ENCODE measurements at regions not wholly inside any gene's neighbourhood (a gene's known extent, or its start where the extent isn't known, plus 50 kb on each side); places are given as distances from the start of the nearest gene placed in this dataset.

DNA sequence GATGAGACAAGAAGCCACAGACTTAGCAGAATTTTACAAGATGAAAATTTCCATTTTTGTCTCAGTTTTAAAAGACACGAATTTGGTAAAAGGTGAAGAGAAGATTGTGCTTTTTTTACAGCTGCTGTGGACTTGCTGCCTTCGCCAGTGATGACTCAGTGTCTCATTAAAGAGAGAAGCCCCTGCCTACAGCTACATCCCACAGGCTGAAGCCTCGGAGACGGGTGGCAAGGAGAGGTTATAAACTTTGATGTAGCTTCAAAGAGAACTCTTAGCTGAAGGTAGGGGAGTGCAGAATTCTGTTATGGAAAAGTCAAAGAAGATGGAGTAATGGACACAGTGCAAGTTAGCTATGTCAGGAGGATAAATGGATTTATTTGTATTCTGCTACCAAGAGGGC lies 683.4 kb upstream of the ARGLU1 start:
- DNase-seq = no peak

DNA sequence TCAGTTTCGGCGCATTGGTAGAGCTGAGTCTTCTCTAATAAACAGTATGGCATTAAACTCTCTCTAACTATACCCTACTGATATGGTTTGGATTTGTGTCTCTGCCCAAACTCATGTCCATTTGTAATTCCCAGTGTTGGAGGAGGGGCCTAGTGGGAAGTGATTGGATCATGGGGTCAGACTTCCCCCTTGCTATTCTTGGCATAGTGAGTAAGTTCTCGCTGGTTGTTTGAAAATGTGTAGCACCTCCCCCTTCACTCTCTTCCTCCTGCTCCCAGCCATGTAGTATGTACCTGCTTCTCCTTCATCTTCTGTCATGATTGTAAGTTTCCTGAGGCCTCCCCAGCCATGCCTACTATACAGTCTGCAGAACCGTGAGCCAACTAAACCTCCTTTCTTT lies 682.7 kb upstream of the ARGLU1 start:
- no peak for DNase-seq

GRCh38 chr13:107244241-107244640 lies 676.3 kb upstream of the ARGLU1 start:
- no peak for DNase-seq

GRCh38 chr13:107242138-107242537 lies 674.2 kb upstream of the ARGLU1 start:
- DNase-seq = no peak

DNA sequence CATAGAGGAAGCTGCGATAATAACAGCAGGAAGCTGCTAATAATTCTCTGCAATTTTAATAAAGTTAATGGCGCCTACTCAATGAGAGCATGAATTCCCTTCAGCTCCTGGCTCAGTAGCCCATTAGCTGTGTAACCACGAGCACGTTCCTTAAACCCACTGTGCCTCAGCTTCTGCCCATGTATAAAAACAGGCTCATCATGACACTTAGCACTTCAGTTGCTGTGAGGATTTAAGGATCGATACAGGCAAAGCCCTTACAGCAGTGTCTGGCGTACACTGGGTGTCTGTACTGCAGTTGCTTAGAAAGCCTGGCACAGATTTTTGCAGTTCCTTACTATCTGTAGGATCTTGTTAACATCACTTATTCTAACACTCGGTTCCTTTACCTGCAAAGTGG lies 673.4 kb upstream of the ARGLU1 start:
- no peak for DNase-seq

DNA sequence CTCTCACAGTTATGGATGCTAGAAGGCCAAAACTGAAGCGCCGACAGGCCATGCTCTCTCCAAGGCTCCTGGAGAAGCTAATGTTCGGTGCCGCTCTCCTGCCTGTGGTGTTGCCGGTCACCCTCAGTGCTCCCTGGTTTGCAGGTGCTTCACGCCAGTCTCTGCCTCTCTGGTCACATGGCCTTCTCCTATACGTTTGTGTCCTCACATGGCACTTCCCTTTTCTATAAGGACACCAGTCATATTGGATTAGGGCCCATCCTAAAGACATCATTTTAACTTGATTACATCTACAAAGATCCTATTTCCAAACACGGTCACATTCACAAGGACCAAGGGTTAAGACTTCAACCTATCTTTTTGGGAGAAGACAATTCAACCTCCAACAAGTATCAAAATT lies 671.3 kb upstream of the ARGLU1 start:
- DNase-seq = no peak

DNA sequence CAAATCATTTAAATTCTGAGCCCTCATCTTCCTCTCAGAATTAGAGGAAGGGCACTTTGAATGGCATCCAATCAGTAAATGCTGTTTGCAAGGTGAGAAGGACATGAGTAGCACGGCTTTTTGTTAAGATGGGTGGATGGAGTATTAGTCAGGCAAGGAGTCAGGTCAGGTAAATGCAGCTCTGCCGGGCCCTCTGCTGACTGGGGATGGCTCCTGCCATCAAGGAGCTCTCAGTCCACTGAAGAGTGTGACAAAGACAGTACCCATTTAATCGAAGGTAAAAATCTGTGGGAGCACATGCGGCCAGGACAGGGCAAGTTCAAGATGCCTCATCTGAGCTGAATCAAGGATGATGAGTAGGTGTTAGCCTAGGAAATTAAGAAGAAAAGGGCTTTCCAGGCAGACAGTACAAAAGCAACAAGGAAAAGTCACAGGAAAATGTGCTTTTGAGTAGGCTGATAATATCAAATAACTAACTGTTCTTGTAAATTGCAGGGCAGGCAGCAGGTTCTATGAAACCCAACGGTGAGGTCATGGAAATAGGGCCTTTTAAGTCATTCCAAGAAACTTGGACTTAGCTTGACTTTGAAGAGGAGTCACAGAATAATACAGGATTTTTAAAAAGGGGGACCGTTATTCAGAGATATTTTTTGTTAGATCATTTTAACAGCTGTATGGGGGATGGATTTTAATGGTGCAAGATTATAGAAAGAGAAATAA lies 670.5 kb upstream of the ARGLU1 start:
- DNase-seq = no peak

- no peak for DNase-seq
Observed at GRCh38 chr13:107234319-107235073, 666.6 kb upstream of the ARGLU1 start.

GRCh38 chr13:107233541-107233940 lies 665.6 kb upstream of the ARGLU1 start:
- DNase-seq = no peak

DNA sequence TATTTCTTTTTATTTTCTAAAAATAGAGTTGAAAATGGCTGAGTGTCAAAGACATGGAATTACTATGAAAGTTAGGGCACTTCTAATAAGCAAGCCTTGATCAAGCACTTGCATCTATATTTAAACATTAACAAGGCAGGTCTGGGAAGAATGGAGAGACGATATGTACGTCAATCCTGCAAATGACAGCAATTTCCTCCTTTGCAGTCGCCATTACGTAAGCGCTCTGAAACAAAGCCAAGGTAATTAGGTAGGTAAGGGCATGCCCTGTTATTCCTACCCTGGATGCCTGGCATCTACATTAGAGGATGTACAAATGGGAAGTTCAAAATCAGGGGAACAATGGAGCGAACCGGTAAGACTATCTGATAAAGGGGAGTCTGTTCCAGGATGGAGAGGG lies 664.0 kb upstream of the ARGLU1 start:
- DNase-seq = no peak

GRCh38 chr13:107223867-107224266 lies 655.9 kb upstream of the ARGLU1 start:
- DNase-seq = no peak

GRCh38 chr13:107222597-107222996 lies 654.7 kb upstream of the ARGLU1 start:
- DNase-seq = no peak

GRCh38 chr13:107220245-107220644 lies 652.3 kb upstream of the ARGLU1 start:
- no peak for DNase-seq

GRCh38 chr13:107217251-107217650 lies 649.3 kb upstream of the ARGLU1 start:
- DNase-seq = no peak

DNA sequence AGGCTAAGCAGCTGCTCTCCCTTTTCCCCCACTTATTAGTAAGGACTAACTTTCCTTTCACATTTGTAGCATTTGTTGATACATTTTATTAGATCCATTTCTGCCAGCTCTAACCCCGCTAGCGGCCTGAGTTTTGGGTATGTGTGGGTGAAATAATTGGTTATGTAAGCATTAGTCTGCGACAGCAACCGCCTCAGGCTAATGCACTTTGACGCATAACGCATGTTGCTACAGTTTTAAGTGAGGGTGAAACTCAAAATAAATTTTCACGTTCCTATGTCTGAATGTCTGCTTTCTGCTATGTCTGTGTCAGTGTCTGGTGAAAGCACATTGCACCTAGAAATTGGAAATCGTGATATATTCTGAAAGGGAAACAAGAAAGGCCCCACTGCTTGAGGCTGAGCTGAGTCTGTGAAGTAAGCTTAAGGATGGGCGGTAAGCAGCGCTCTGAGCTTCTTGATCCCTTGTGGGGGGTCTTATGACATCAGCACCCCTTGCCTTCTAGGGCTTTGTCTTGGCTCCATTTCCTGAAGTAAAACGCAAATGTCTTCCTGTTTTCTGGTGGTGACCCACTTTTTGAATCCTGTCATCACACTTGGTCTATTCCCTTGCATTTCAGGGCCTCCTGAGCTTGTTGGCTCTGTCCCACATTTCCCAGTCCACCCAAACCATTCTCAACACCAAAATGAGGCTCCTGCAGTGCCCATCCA lies 648.3 kb upstream of the ARGLU1 start:
- no peak for DNase-seq

- DNase-seq = peak; percentile 89
Observed at GRCh38 chr13:107211073-107211472, 643.1 kb upstream of the ARGLU1 start.

- DNase-seq = no peak
Observed at GRCh38 chr13:107210723-107211030, 642.7 kb upstream of the ARGLU1 start.

GRCh38 chr13:107209824-107210722 lies 642.1 kb upstream of the ARGLU1 start:
- DNase-seq = no peak

- DNase-seq = no peak
Observed at GRCh38 chr13:107208889-107209288, 641.0 kb upstream of the ARGLU1 start.

GRCh38 chr13:107205318-107206104 lies 637.6 kb upstream of the ARGLU1 start:
- DNase-seq = peak; percentile 45

DNA sequence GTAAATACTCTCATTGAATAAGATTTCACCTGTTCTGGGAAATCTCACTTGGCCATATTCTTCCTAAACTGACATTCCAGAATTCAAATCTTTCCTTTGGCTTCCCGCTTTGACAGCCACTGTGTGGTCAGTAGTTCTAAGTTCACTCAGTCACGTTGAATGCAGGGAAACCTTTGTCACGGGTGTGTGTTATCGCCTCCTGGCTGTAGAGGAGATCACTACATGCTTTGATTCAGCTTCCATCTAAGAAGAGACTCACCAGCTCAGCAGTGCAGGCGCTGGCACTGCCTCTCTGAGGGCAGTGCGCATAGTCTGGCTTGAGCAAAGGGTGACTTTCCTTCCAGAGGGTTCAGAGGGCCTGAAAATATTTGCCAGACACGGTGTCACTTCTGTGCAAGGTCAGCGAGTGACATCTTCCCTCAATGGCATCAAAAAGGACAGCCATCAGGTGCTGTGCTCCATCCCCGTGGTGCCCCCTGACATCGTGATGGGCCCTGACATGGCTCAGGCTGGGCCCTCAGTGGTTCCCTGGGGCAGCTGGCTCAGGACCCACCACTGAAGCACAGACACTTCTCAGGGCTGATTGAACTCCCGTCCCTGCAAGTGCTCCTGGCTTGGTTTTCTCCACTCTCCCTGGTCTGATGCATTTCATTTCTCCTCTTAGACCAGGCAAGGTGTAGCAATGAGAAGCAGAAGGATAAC lies 635.4 kb upstream of the ARGLU1 start:
- no peak for DNase-seq
